HCT116 (cell line): ENCODE measurements at regions not wholly inside any gene's neighbourhood (a gene's known extent, or its start where the extent isn't known, plus 50 kb on each side); places are given as distances from the start of the nearest gene placed in this dataset.

Experiments
- CEBPB ChIP-seq: IDR thresholded peaks from 2 replicates; pipeline ENCODE4 v1.6.1; 2012; ENCODE audit warnings: low read depth
- CTCF ChIP-seq, 3 experiments: fragments of 200-600 bp in 1 of 3; sonication (generic) in 1 of 3; IDR thresholded peaks in 2 of 3; conservative IDR thresholded peaks in 1 of 3; 2 replicates each; pipeline ENCODE4 v1.5.1; 2012 to 2017; ENCODE audit warnings: low read depth in 2 of 3, low read length in 2 of 3, antibody characterized with exemption in 1 of 3, borderline replicate concordance in 1 of 3, control low read depth in 1 of 3, mild to moderate bottlenecking in 1 of 3, mixed read lengths in 1 of 3, mixed run types in 1 of 3, moderate library complexity in 1 of 3; ENCODE audit not compliant: insufficient read depth in 1 of 3
- EZH2 ChIP-seq: fragments of 200-600 bp; sonication (generic); IDR thresholded peaks from 2 replicates; pipeline ENCODE4 v1.6.1; 2017; ENCODE audit warnings: antibody characterized with exemption, mixed run types
- POLR2AphosphoS5 ChIP-seq: IDR thresholded peaks from 2 replicates; pipeline ENCODE4 v1.6.1; 2011; ENCODE audit warnings: mild to moderate bottlenecking, low read depth, low read length, moderate library complexity
- RAD21 ChIP-seq: IDR thresholded peaks from 2 replicates; pipeline ENCODE4 v1.6.1; 2012; ENCODE audit warnings: low read depth, mild to moderate bottlenecking
- SIN3A ChIP-seq: IDR thresholded peaks from 2 replicates; pipeline ENCODE4 v1.6.1; 2012; ENCODE audit warnings: low read depth
- SP1 ChIP-seq: IDR thresholded peaks from 2 replicates; pipeline ENCODE4 v1.6.1; 2012; ENCODE audit warnings: low read depth
- TCF7L2 ChIP-seq: IDR thresholded peaks from 2 replicates; pipeline ENCODE4 v1.7.0; 2011; ENCODE audit warnings: borderline replicate concordance, inconsistent platforms; ENCODE audit not compliant: insufficient read depth, insufficient read length; ENCODE audit errors: extremely low read depth
- ZNF274 ChIP-seq: fragments of 200-500 bp; sonication (Bioruptor generic); IDR thresholded peaks from 2 replicates; pipeline ENCODE4 v1.6.1; 2014; ENCODE audit warnings: mild to moderate bottlenecking, low read depth, low read length, inconsistent platforms
- TF ChIP-seq, protein P1 (sequence below): IDR thresholded peaks from 2 replicates; pipeline ENCODE4 v1.6.1; 2012

DNA sequence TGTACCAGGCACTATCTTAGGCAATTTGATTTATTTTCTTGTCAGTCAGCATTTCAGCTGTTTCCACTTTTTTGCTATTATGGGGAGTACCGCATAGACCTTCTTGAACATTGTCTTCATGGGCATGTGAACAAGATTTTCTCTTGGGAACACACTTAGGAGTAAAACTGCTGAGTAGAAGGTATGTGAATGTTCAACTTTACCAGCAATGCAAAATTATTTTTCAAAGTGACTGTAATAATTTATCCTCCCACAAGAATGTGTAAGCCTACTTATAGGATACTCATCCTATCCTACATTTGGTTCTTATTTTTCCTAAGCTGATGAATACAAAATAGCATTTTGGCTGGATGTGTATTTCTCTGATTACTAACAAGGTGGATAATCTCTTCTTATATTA is 132.0 kb upstream of the NAV2 start:
- TF ChIP-seq POLR2AphosphoS5 = no peak
- no peak for TF ChIP-seq CTCF (IDR thresholded peaks at IDR 0.05 in 2 of 3, conservative IDR thresholded peaks at IDR 0.05 in 1 of 3; ENCODE audit: borderline replicate concordance in 1 of 3, insufficient read depth in 1 of 3, low read depth in 2 of 3, low read length in 2 of 3)
- no peak for TF ChIP-seq RAD21
- TF ChIP-seq, protein P1, sequence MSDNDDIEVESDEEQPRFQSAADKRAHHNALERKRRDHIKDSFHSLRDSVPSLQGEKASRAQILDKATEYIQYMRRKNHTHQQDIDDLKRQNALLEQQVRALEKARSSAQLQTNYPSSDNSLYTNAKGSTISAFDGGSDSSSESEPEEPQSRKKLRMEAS = no peak
- no peak for TF ChIP-seq EZH2
- TF ChIP-seq SP1 = no peak
- TF ChIP-seq ZNF274 = no peak
- TF ChIP-seq CEBPB = no peak
- no peak for TF ChIP-seq TCF7L2
- TF ChIP-seq SIN3A = no peak
